Thoracic aorta (tissue), 2 donors: ENCODE measurements at regions not wholly inside any gene's neighbourhood (a gene's known extent, or its start where the extent isn't known, plus 50 kb on each side); places are given as distances from the start of the nearest gene placed in this dataset.

Experiments used
- ATAC-seq: fragments of 150-250 bp; one replicate; pipeline ENCODE4 v1.8.0; 2017; ENCODE audit warnings: low read depth; ENCODE audit not compliant: insufficient number of reproducible peaks, low FRiP score
- DNase-seq: peaks from one replicate; pipeline ENCODE4 v3.0.0-alpha.2; 2020; ENCODE audit warnings: low spot score
- H3K27ac ChIP-seq, 2 donors: fragments of 200-600 bp; sonication (generic); 1 replicate in 1 of 2; 2 replicates in 1 of 2; pipeline ENCODE4 v1.5.1; 2016; ENCODE audit warnings: mild to moderate bottlenecking in 2 of 2, moderate library complexity in 2 of 2
- H3K27me3 ChIP-seq: fragments of 200-600 bp; sonication (generic); replicated peaks from 2 replicates; pipeline ENCODE4 v1.6.0; 2016; ENCODE audit warnings: mild to moderate bottlenecking; ENCODE audit not compliant: insufficient read depth
- H3K36me3 ChIP-seq: fragments of 200-600 bp; sonication (generic); one replicate; pipeline ENCODE4 v1.5.1; 2016
- H3K4me1 ChIP-seq, 2 donors: fragments of 200-600 bp; sonication (generic); 1 replicate in 1 of 2; 2 replicates in 1 of 2; pipeline versions ENCODE4 v1.5.1 to v1.6.0; 2016; ENCODE audit warnings: low read depth in 2 of 2, mild to moderate bottlenecking in 1 of 2; ENCODE audit not compliant: control insufficient read depth in 1 of 2
- H3K4me3 ChIP-seq: fragments of 200-600 bp; sonication (generic); 2 replicates; pipeline ENCODE4 v1.5.1; 2016; ENCODE audit warnings: mild to moderate bottlenecking
- H3K9me3 ChIP-seq: fragments of 200-600 bp; sonication (generic); 2 replicates; pipeline ENCODE4 v1.5.1; 2016
- TF ChIP-seq, protein P1 (sequence below): fragments of 200-600 bp; sonication (generic); IDR thresholded peaks from one replicate; pipeline ENCODE4 v1.5.1; 2019; ENCODE audit warnings: antibody characterized with exemption

DNA sequence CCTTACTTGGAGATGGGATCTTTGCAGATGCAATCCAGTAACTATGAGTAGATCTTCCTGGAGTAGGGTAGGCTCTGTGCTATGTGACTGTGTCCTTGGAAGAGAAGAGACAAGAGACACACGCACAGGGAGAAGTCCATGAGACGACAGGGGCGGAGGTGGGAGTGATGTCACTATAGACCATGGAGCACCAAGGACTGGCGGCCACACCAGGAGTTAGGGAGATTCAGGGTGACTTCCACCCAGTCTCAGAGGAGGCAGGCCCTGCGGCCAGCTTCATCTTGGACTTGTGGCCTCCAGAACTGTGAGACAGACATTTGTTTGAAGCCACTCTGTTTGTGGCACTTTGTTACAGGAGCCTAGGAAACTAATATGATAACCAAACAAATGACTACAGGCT is 177.8 kb downstream of the INHBB start:
- H3K27ac ChIP-seq, result no peak overlapping the region
- ATAC-seq (no peak), DNase-seq (no peak)
- no peaks in the 10 kb centered on the region for H3K27me3 ChIP-seq
- H3K36me3 ChIP-seq, result no peaks in the 10 kb centered on the region
- TF ChIP-seq, protein P1, sequence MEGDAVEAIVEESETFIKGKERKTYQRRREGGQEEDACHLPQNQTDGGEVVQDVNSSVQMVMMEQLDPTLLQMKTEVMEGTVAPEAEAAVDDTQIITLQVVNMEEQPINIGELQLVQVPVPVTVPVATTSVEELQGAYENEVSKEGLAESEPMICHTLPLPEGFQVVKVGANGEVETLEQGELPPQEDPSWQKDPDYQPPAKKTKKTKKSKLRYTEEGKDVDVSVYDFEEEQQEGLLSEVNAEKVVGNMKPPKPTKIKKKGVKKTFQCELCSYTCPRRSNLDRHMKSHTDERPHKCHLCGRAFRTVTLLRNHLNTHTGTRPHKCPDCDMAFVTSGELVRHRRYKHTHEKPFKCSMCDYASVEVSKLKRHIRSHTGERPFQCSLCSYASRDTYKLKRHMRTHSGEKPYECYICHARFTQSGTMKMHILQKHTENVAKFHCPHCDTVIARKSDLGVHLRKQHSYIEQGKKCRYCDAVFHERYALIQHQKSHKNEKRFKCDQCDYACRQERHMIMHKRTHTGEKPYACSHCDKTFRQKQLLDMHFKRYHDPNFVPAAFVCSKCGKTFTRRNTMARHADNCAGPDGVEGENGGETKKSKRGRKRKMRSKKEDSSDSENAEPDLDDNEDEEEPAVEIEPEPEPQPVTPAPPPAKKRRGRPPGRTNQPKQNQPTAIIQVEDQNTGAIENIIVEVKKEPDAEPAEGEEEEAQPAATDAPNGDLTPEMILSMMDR, result no peak
- no peaks in the 10 kb centered on the region for H3K4me1 ChIP-seq
- H3K9me3 ChIP-seq, result no peaks in the 10 kb centered on the region
- H3K4me3 ChIP-seq, result no peak overlapping the region

DNA sequence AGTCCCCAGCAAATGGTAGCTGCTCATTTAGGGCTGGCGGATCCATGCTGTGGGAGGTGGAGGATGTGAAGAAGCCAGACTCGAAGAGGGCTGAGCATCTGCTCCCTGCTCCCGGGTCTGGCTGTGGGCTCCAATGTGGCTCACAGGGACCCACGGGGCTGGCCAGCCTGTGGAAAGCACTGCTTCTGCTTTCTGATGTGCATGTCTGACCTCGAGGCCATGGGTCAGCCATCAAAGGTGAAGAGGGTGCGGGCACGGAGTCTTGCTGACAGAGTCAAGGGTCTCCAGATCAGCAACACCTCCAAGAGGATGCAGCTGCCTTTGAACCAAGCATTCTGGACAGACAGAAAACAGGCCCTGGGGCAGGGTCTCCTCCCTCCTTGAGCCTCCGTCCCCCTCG is 178.2 kb downstream of the INHBB start:
- DNase-seq (no peak), ATAC-seq (no peak)
- Histone ChIP-seq H3K9me3 (no peaks in the 10 kb centered on the region), H3K4me3 (no peak overlapping the region), H3K27ac (no peak overlapping the region), H3K4me1 (no peaks in the 10 kb centered on the region), H3K36me3 (no peaks in the 10 kb centered on the region), H3K27me3 (no peaks in the 10 kb centered on the region)
- TF ChIP-seq, protein P1, result no peak

DNA sequence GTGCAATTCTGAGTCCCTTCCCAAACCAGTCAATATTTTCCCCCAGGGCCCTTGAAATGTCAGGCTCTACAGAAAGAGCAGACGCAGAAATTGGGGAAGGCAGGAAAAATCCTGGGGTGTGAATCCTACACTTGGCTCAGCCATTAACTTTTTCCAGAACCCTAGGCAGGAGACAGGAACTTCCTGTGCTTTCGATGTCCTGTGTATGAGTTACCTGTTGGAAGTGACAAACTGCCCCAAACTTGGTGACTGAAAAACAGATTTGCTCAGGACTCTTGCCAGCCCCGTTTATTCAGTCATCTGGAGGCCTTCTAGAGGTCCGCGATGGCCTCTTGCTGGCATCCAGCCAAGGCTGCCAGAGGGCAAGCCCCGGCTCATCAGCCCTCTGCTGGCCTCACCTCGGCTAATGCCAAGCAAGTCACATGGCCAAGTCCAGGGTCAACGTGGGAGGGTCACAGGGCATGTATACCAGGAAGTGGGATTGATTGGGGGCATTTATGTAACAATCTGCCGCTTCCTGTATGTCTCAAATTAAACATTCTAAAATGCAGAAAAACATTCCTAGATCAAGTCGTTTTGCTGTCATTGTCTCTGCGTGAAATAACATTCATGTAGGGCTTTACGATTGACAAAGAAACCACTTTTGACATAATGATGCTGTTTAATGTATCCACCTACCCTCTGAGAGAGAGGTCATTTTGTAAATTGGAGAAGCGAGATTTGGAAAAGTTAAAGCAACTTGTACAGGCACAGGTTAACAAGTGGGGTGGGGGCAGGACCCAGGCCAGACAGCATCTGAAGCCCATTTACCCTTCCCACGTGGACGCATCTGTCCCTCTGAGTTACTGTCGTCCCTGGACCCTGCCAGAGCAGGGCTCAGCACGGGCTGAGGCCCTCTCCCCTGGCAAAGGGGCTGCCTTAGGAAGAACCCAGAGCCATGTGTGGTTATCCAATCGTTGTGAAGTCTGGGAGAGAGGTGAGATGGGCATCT is 179.4 kb downstream of the INHBB start:
- no peak for DNase-seq
- Histone ChIP-seq H3K4me3 (no peak overlapping the region), H3K36me3 (no peaks in the 10 kb centered on the region), H3K27me3 (no peaks in the 10 kb centered on the region), H3K9me3 (no peaks in the 10 kb centered on the region), H3K4me1 (no peaks in the 10 kb centered on the region), H3K27ac (no peak overlapping the region)
- TF ChIP-seq, protein P1, result no peak
- no peak for ATAC-seq

DNA sequence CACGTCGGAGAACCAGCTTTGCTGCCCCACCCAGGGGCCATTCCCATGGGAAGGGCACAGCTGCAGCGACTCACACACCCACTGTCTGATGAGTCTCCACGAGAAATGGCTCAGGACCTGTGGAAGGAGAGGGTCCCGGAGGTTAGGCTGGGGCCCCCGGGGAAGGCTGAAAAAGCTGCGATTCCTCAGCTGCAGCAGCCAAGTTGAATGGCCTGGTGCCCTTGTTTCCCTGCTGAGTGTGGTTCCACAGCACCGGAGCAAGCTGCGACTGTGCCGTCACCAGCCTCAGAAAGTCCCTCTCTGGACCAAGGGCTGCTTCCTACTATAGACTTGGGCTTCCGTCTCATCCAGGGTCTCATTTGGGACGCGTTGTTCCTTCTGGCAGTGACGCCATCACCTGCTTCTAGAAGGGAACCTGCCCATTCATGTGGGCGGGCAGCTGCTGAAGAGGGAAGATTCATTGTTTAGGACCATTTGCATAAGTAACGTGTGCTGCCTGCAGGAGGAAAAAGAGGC is 180.2 kb downstream of the INHBB start:
- Histone ChIP-seq H3K4me3 (no peak overlapping the region), H3K27me3 (no peaks in the 10 kb centered on the region), H3K4me1 (no peaks in the 10 kb centered on the region), H3K27ac (no peak overlapping the region), H3K9me3 (no peaks in the 10 kb centered on the region), H3K36me3 (no peaks in the 10 kb centered on the region)
- ATAC-seq (no peak), DNase-seq (no peak)
- TF ChIP-seq, protein P1, result no peak
